Neural crest cell (in vitro differentiated cells): ENCODE measurements at regions not wholly inside any gene's neighbourhood (a gene's known extent, or its start where the extent isn't known, plus 50 kb on each side); places are given as distances from the start of the nearest gene placed in this dataset.

Experiments used
- DNase-seq: peaks from one replicate; pipeline ENCODE4 v3.0.0; 2021; ENCODE audit warnings: low read depth, mixed read lengths, low spot score
- H3K27ac Mint-ChIP-seq: one replicate; pipeline ENCODE4 v1.8.0; 2021; ENCODE audit warnings: mild to moderate bottlenecking, mixed read lengths; ENCODE audit not compliant: unreplicated experiment
- H3K27me3 Mint-ChIP-seq: 2 replicates; pipeline ENCODE4 v1.8.0; 2021; ENCODE audit warnings: low read depth, mild to moderate bottlenecking, mixed read lengths
- H3K36me3 Mint-ChIP-seq: 2 replicates; pipeline ENCODE4 v1.8.0; 2021; ENCODE audit warnings: low read depth, mild to moderate bottlenecking, mixed read lengths
- H3K4me1 Mint-ChIP-seq: 2 replicates; pipeline ENCODE4 v1.8.0; 2021; ENCODE audit warnings: mixed read lengths
- H3K4me3 Mint-ChIP-seq: one replicate; pipeline ENCODE4 v1.8.0; 2021; ENCODE audit warnings: mild to moderate bottlenecking, mixed read lengths
- H3K9me3 Mint-ChIP-seq: 2 replicates; pipeline ENCODE4 v1.8.0; 2021; ENCODE audit warnings: mixed read lengths
- CTCF ChIP-seq: fragments of 200-600 bp; sonication (generic); conservative IDR thresholded peaks from 2 replicates; pipeline ENCODE4 v1.5.0; 2021; ENCODE audit warnings: antibody characterized with exemption, mild to moderate bottlenecking

- no peak overlapping the region for H3K27ac Mint-ChIP-seq
- no peak for TF ChIP-seq CTCF
- peaks cover 83% of the 10 kb centered on the region for H3K4me1 Mint-ChIP-seq
- H3K4me3 Mint-ChIP-seq: no peak overlapping the region
- no peaks in the 10 kb centered on the region for H3K27me3 Mint-ChIP-seq
- H3K9me3 Mint-ChIP-seq: no peaks in the 10 kb centered on the region
- H3K36me3 Mint-ChIP-seq: peaks cover 2% of the 10 kb centered on the region
- no peak for DNase-seq
These were observed 264.3 kb downstream of the RPS24 start for GRCh38 chr10:78297997-78298396.

GRCh38 chr10:78298835-78299234 lies 265.2 kb downstream of the RPS24 start:
- Mint-ChIP-seq H3K4me1 (peaks cover 80% of the 10 kb centered on the region), H3K27ac (no peak overlapping the region), H3K9me3 (no peaks in the 10 kb centered on the region), H3K36me3 (peaks cover 2% of the 10 kb centered on the region), H3K4me3 (no peak overlapping the region), H3K27me3 (no peaks in the 10 kb centered on the region)
- no peak for TF ChIP-seq CTCF
- no peak for DNase-seq

- H3K9me3 Mint-ChIP-seq: no peaks in the 10 kb centered on the region
These were observed 266.3 kb downstream of the RPS24 start for GRCh38 chr10:78299851-78300468.

GRCh38 chr10:78300526-78300925 lies 266.9 kb downstream of the RPS24 start:
- Mint-ChIP-seq H3K27ac (no peak overlapping the region), H3K4me3 (no peak overlapping the region), H3K4me1 (peaks cover 68% of the 10 kb centered on the region), H3K9me3 (no peaks in the 10 kb centered on the region), H3K36me3 (peaks cover 2% of the 10 kb centered on the region), H3K27me3 (no peaks in the 10 kb centered on the region)
- DNase-seq: no peak
- TF ChIP-seq CTCF: no peak

More at GRCh38 chr10:78299851-78300468, 266.3 kb downstream of the RPS24 start:
- Mint-ChIP-seq H3K27me3 (no peaks in the 10 kb centered on the region), H3K4me1 (peaks cover 70% of the 10 kb centered on the region), H3K27ac (no peak overlapping the region), H3K4me3 (no peak overlapping the region), H3K36me3 (peaks cover 2% of the 10 kb centered on the region)
- DNase-seq: no peak
- no peak for TF ChIP-seq CTCF

- H3K36me3 Mint-ChIP-seq: peaks cover 2% of the 10 kb centered on the region
- peaks cover 64% of the 10 kb centered on the region for H3K4me1 Mint-ChIP-seq
- no peak for TF ChIP-seq CTCF
- no peak overlapping the region for H3K27ac Mint-ChIP-seq
- H3K27me3 Mint-ChIP-seq: peaks cover 2% of the 10 kb centered on the region
- DNase-seq: no peak
- H3K9me3 Mint-ChIP-seq: no peaks in the 10 kb centered on the region
- H3K4me3 Mint-ChIP-seq: no peak overlapping the region
These were observed 267.8 kb downstream of the RPS24 start for GRCh38 chr10:78301481-78301880.
